Calu3 (cell line): ENCODE measurements at regions not wholly inside any gene's neighbourhood (a gene's known extent, or its start where the extent isn't known, plus 50 kb on each side); places are given as distances from the start of the nearest gene placed in this dataset.

Experiments
- BruUV-seq: library from RNA; stranded (reverse); fragments of 400-500 nt; replicated peaks from 2 replicates; lab custom pipeline; 2021; lab: Mats Ljungman, UMichigan
- CTCF ChIA-PET: fragments of 300-600 bp; sonication (Branson Sonifier 250); formaldehyde crosslinking; loops from one replicate; lab custom pipeline; 2022; ENCODE audit warnings: antibody characterized with exemption; lab: Charles Lee
- DNase-seq: peaks from one replicate; pipeline ENCODE4 v3.0.0; 2022
- H3K27ac Mint-ChIP-seq: one replicate; pipeline ENCODE4 v1.8.0; 2022; ENCODE audit warnings: mixed read lengths; ENCODE audit not compliant: unreplicated experiment
- H3K27me3 Mint-ChIP-seq: one replicate; pipeline ENCODE4 v1.8.0; 2022; ENCODE audit warnings: mixed read lengths; ENCODE audit not compliant: unreplicated experiment
- H3K36me3 Mint-ChIP-seq: one replicate; pipeline ENCODE4 v1.8.0; 2022; ENCODE audit warnings: mild to moderate bottlenecking, moderate library complexity, mixed read lengths; ENCODE audit not compliant: insufficient read depth, unreplicated experiment
- H3K4me1 Mint-ChIP-seq: one replicate; pipeline ENCODE4 v1.8.0; 2022; ENCODE audit warnings: mild to moderate bottlenecking, low read depth, mixed read lengths; ENCODE audit not compliant: unreplicated experiment
- H3K4me3 Mint-ChIP-seq: one replicate; pipeline ENCODE4 v1.8.0; 2022; ENCODE audit warnings: mild to moderate bottlenecking, low read depth, moderate library complexity, mixed read lengths; ENCODE audit not compliant: unreplicated experiment
- H3K9me3 Mint-ChIP-seq: one replicate; pipeline ENCODE4 v1.8.0; 2022; ENCODE audit warnings: low read depth, mixed read lengths; ENCODE audit not compliant: unreplicated experiment
- CTCF ChIP-seq: fragments of 200-600 bp; IDR thresholded peaks from one replicate; pipeline ENCODE4 v1.8.0; 2022; ENCODE audit warnings: antibody characterized with exemption; ENCODE audit not compliant: unreplicated experiment
- intact Hi-C: fragments of 100-400 bp; cut with micrococcal nuclease; formaldehyde crosslinking; loops from one replicate; pipeline ENCODE4 v1.10.0; 2022; ENCODE audit not compliant: unreplicated experiment

GRCh38 chr18:77395953-77396352 is 146.3 kb downstream of the GALR1 start:
- Mint-ChIP-seq H3K27me3 (no peaks in the 10 kb centered on the region), H3K4me1 (no peaks in the 10 kb centered on the region), H3K4me3 (no peak overlapping the region), H3K36me3 (no peaks in the 10 kb centered on the region), H3K27ac (no peak overlapping the region), H3K9me3 (peaks cover 8% of the 10 kb centered on the region)
- TF ChIP-seq CTCF, result no peak
- CTCF ChIA-PET, result no interaction called here
- DNase-seq, result no peak
- intact Hi-C loops, result loop anchor here (10.0 kb wide), 1 partner anchor 391 kb away; no protein-coding TSS in a partner anchor
- BruUV-seq, result no TSS peak

DNA sequence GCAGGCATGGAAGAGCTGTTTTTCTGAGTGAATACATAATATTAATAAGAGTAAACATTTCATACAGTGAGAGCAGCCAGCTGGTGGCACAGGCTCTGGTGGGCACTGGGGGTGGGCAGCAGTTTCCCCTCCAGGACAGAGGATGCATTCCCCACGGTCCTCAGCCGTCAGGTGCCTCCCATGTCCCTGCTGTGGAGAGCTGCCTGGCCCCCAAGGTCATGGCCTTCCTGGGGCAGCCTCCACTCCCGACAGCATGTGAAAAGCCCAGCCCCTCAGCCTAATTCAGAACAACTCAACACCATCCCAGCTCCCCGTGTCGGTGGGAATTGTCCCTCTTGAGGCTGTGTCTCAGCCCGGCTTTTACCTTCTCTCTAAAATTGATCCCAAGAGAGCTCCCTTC is 147.4 kb downstream of the GALR1 start:
- Mint-ChIP-seq H3K4me1 (no peaks in the 10 kb centered on the region), H3K27ac (no peak overlapping the region), H3K4me3 (no peak overlapping the region), H3K36me3 (no peaks in the 10 kb centered on the region), H3K9me3 (peaks cover 6% of the 10 kb centered on the region), H3K27me3 (no peaks in the 10 kb centered on the region)
- intact Hi-C loops, result loop anchor here (10.0 kb wide), 1 partner anchor 392 kb away; no protein-coding TSS in a partner anchor
- no peak for TF ChIP-seq CTCF
- CTCF ChIA-PET, result interaction anchor here (1.7 kb wide), 1 partner anchor 10 kb away, joined by 5 read pairs; no protein-coding TSS in a partner anchor
- BruUV-seq, result no TSS peak
- DNase-seq, result no peak

GRCh38 chr18:77397617-77398016 is 148.0 kb downstream of the GALR1 start:
- Mint-ChIP-seq H3K4me3 (no peak overlapping the region), H3K27me3 (no peaks in the 10 kb centered on the region), H3K36me3 (no peaks in the 10 kb centered on the region), H3K9me3 (peaks cover 4% of the 10 kb centered on the region), H3K4me1 (no peaks in the 10 kb centered on the region), H3K27ac (no peak overlapping the region)
- no TSS peak for BruUV-seq
- CTCF ChIA-PET, result interaction anchor here (1.7 kb wide), 1 partner anchor 10 kb away, joined by 5 read pairs; no protein-coding TSS in a partner anchor
- TF ChIP-seq CTCF, result no peak
- DNase-seq, result no peak
- intact Hi-C loops, result loop anchor here (10.0 kb wide), 1 partner anchor 393 kb away; no protein-coding TSS in a partner anchor

GRCh38 chr18:77400561-77400960 is 150.9 kb downstream of the GALR1 start:
- Mint-ChIP-seq H3K27me3 (no peaks in the 10 kb centered on the region), H3K4me3 (no peak overlapping the region), H3K36me3 (no peaks in the 10 kb centered on the region), H3K9me3 (no peaks in the 10 kb centered on the region), H3K27ac (no peak overlapping the region), H3K4me1 (no peaks in the 10 kb centered on the region)
- TF ChIP-seq CTCF, result no peak
- BruUV-seq, result no TSS peak
- CTCF ChIA-PET, result interaction anchor here (0.6 kb wide), 1 partner anchor 825 kb away, joined by 3 read pairs; no protein-coding TSS in a partner anchor
- intact Hi-C loops, result no loop called here
- DNase-seq, result no peak
